BJ (cell line): ENCODE measurements at regions not wholly inside any gene's neighbourhood (a gene's known extent, or its start where the extent isn't known, plus 50 kb on each side); places are given as distances from the start of the nearest gene placed in this dataset.

Experiments
- CTCF ChIA-PET: fragments of 350-600 bp; formaldehyde crosslinking; extraction: SDS; loops from one replicate; lab custom pipeline; 2021; ENCODE audit warnings: antibody characterized with exemption, inconsistent platforms; lab: Yijun Ruan, JAX
- POLR2A ChIA-PET: fragments of 300-600 bp; sonication (Branson Sonifier 250); formaldehyde crosslinking; extraction: SDS; loops from one replicate; lab custom pipeline; 2021; ENCODE audit warnings: antibody characterized with exemption; lab: Charles Lee
- DNase-seq: peaks from one replicate; pipeline ENCODE4 v3.0.0-alpha.2; 2011; ENCODE audit warnings: low read depth
- H3K27me3 ChIP-seq: 2 replicates; pipeline ENCODE4 v1.6.0; 2011; ENCODE audit warnings: low read length; ENCODE audit not compliant: control insufficient read depth, insufficient read depth
- H3K36me3 ChIP-seq: 2 replicates; pipeline ENCODE4 v1.5.1; 2011; ENCODE audit warnings: low read length; ENCODE audit not compliant: control insufficient read depth, insufficient read depth
- H3K4me3 ChIP-seq: 2 replicates; pipeline ENCODE4 v1.5.1; 2011; ENCODE audit warnings: low read depth, mild to moderate bottlenecking, control low read depth, low read length
- TF ChIP-seq, protein P1 (sequence below): IDR thresholded peaks from 2 replicates; pipeline ENCODE4 v1.5.1; 2011; ENCODE audit warnings: low read depth, mild to moderate bottlenecking, control low read depth, inconsistent platforms, low read length, moderate library complexity; ENCODE audit not compliant: insufficient read depth

- TF ChIP-seq, protein P1, sequence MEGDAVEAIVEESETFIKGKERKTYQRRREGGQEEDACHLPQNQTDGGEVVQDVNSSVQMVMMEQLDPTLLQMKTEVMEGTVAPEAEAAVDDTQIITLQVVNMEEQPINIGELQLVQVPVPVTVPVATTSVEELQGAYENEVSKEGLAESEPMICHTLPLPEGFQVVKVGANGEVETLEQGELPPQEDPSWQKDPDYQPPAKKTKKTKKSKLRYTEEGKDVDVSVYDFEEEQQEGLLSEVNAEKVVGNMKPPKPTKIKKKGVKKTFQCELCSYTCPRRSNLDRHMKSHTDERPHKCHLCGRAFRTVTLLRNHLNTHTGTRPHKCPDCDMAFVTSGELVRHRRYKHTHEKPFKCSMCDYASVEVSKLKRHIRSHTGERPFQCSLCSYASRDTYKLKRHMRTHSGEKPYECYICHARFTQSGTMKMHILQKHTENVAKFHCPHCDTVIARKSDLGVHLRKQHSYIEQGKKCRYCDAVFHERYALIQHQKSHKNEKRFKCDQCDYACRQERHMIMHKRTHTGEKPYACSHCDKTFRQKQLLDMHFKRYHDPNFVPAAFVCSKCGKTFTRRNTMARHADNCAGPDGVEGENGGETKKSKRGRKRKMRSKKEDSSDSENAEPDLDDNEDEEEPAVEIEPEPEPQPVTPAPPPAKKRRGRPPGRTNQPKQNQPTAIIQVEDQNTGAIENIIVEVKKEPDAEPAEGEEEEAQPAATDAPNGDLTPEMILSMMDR, result no peak
- Histone ChIP-seq H3K4me3 (no peak overlapping the region), H3K27me3 (no peaks in the 10 kb centered on the region), H3K36me3 (no peaks in the 10 kb centered on the region)
- ChIA-PET POLR2A (no interaction called here), CTCF (no interaction called here)
- no peak for DNase-seq
Measured at GRCh38 chr7:18336626-18337025, 158.9 kb upstream of the HDAC9 start.

GRCh38 chr7:18337048-18337809 lies 158.3 kb upstream of the HDAC9 start:
- DNase-seq, result no peak
- POLR2A ChIA-PET, result no interaction called here
- CTCF ChIA-PET, result no interaction called here

GRCh38 chr7:18338910-18339523 lies 156.5 kb upstream of the HDAC9 start:
- DNase-seq, result no peak
- Histone ChIP-seq H3K36me3 (no peaks in the 10 kb centered on the region), H3K27me3 (no peaks in the 10 kb centered on the region), H3K4me3 (no peak overlapping the region)
- ChIA-PET CTCF (no interaction called here), POLR2A (no interaction called here)
- TF ChIP-seq, protein P1, result no peak

More at GRCh38 chr7:18337048-18337809, 158.3 kb upstream of the HDAC9 start:
- TF ChIP-seq, protein P1, result no peak
- Histone ChIP-seq H3K4me3 (no peak overlapping the region), H3K27me3 (no peaks in the 10 kb centered on the region), H3K36me3 (no peaks in the 10 kb centered on the region)

- POLR2A ChIA-PET, result no interaction called here
- CTCF ChIA-PET, result interaction anchor here (1.2 to 1.7 kb wide), 2 partner anchors 22 to 571 kb away, joined by 4 read pairs; no protein-coding TSS in a partner anchor
Measured at GRCh38 chr7:18341756-18342155, 153.8 kb upstream of the HDAC9 start.

DNA sequence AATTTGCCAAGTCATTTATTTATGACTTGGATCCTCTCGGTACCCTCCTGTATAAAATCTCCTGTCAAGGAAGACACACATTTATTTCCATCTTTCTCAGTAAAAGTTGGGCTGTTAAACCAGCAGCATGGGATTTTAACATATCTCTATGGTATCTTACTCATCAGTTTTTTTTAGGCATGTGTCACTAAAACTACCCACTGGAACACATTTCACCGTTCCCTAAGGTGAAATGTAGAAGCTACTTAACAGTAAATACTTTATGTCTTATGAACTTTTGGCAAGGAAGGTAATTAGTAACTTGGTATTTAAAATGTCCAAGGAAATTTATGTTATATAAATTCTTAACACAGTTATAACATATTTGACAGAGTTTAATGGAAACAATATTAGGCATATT lies 152.5 kb upstream of the HDAC9 start:
- no peak overlapping the region for H3K4me3 ChIP-seq
- ChIA-PET CTCF (interaction anchor here (1.7 to 1.8 kb wide), 2 partner anchors 23 to 661 kb away, joined by 4 to 6 read pairs; no protein-coding TSS in a partner anchor), POLR2A (no interaction called here)
- H3K36me3 ChIP-seq, result no peaks in the 10 kb centered on the region
- no peak for DNase-seq
- H3K27me3 ChIP-seq, result no peaks in the 10 kb centered on the region
- TF ChIP-seq, protein P1, result no peak

More at GRCh38 chr7:18341756-18342155, 153.8 kb upstream of the HDAC9 start:
- H3K27me3 ChIP-seq, result no peaks in the 10 kb centered on the region
- no peak for DNase-seq
- no peaks in the 10 kb centered on the region for H3K36me3 ChIP-seq
- TF ChIP-seq, protein P1, result no peak
- H3K4me3 ChIP-seq, result no peak overlapping the region
